Left lung (tissue), 4 donors: ENCODE measurements at regions not wholly inside any gene's neighbourhood (a gene's known extent, or its start where the extent isn't known, plus 50 kb on each side); places are given as distances from the start of the nearest gene placed in this dataset.

Source experiments
- ATAC-seq: fragments of 200-7000 bp; cut with Tn5 transposase; one replicate; pipeline ENCODE4 v1.9.1; 2020; ENCODE audit warnings: moderate library complexity
- DNase-seq, 4 donors: peaks; one replicate each; pipeline ENCODE4 v3.0.0-alpha.2; 2013 to 2020
- H3K27ac ChIP-seq, 2 donors: fragments of 200-600 bp; sonication (generic) in 1 of 2; one replicate each; pipeline versions ENCODE4 v1.5.0 to v1.8.0; 2020 to 2021
- H3K27me3 ChIP-seq, 2 donors: fragments of 200-600 bp; sonication (generic) in 1 of 2; one replicate each; pipeline versions ENCODE4 v1.5.0 to v1.8.0; 2020 to 2021
- H3K36me3 ChIP-seq, 2 donors: fragments of 200-600 bp; sonication (generic) in 1 of 2; one replicate each; pipeline versions ENCODE4 v1.5.0 to v1.8.0; 2020 to 2021
- H3K4me1 ChIP-seq, 2 donors: fragments of 200-600 bp; one replicate each; pipeline ENCODE4 v1.8.0; 2021
- H3K4me3 ChIP-seq, 2 donors: fragments of 200-600 bp; sonication (generic) in 1 of 2; one replicate each; pipeline versions ENCODE4 v1.5.0 to v1.8.0; 2020 to 2021; ENCODE audit warnings: mild to moderate bottlenecking in 1 of 2
- H3K9me3 ChIP-seq, 2 donors: fragments of 200-600 bp; sonication (generic) in 1 of 2; one replicate each; pipeline versions ENCODE4 v1.5.0 to v1.8.0; 2020 to 2021
- intact Hi-C, 2 donors: fragments of 100-400 bp; cut with DNase I; formaldehyde crosslinking; loops; one replicate each; pipeline versions ENCODE4 v1.11.2 to v1.14.2; 2022
- TF ChIP-seq, protein P1 (sequence below), 2 donors: fragments of 200-600 bp; sonication (generic) in 1 of 2; IDR thresholded peaks; one replicate each; pipeline versions ENCODE4 v1.5.0 to v1.8.0; 2021; ENCODE audit warnings: antibody characterized with exemption in 2 of 2
- donor health status: DM: no; HTN: yes; CAD: no.
- donor health status: DM: no; HTN: no; CAD: no.

DNA sequence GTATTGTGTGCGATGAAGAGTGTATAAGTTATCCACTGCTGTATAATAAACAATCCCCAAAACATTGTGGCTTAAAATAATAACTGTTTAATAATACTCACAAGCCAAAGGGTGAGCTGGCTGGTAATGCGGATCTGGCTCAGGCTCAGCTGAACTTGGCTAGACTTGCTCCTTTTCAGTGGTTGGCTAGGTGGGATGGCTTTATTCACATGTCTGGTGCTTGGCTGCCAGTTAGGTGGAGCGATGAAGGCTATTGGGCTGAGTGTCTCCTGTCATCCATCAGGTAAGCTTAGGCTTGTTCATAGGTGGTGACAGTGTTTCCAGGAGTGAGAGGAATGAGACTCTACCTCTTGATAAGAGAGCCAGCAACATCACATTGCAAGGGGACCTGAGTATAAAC is 135.0 kb upstream of the ASCC3 start:
- intact Hi-C loops, result no loop called here
- ATAC-seq (no peak), DNase-seq (no peak)
- Histone ChIP-seq H3K27ac (no peak overlapping the region), H3K27me3 (no peaks in the 10 kb centered on the region), H3K36me3 (no peaks in the 10 kb centered on the region), H3K4me3 (no peak overlapping the region), H3K4me1 (no peaks in the 10 kb centered on the region), H3K9me3 (no peaks in the 10 kb centered on the region)
- TF ChIP-seq, protein P1, sequence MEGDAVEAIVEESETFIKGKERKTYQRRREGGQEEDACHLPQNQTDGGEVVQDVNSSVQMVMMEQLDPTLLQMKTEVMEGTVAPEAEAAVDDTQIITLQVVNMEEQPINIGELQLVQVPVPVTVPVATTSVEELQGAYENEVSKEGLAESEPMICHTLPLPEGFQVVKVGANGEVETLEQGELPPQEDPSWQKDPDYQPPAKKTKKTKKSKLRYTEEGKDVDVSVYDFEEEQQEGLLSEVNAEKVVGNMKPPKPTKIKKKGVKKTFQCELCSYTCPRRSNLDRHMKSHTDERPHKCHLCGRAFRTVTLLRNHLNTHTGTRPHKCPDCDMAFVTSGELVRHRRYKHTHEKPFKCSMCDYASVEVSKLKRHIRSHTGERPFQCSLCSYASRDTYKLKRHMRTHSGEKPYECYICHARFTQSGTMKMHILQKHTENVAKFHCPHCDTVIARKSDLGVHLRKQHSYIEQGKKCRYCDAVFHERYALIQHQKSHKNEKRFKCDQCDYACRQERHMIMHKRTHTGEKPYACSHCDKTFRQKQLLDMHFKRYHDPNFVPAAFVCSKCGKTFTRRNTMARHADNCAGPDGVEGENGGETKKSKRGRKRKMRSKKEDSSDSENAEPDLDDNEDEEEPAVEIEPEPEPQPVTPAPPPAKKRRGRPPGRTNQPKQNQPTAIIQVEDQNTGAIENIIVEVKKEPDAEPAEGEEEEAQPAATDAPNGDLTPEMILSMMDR (IDR thresholded peaks at IDR 0.05), result no peak

DNA sequence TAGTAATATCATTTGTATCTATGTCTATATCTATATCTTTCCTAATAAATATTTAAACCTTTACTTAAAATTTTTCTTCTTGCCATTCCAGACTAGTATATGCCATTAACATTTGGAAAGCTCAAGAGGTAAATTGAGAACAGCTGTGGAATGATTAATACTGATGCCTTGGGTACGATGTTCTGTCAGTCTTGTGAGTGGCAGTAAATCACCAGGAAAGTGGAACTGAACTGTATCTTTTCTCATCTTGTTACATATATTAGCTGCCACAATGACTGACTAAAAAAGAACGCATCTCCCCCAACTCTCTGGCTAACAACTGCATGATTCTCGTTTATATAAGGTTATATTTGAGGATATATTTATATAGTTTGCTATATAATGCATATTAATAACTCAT is 137.0 kb upstream of the ASCC3 start:
- H3K4me3 ChIP-seq, result no peak overlapping the region
- ATAC-seq (no peak), DNase-seq (no peak)
- H3K27ac ChIP-seq, result no peak overlapping the region
- H3K9me3 ChIP-seq, result peaks cover 0 to 4% of the 10 kb centered on the region in 2 donors
- TF ChIP-seq, protein P1 (IDR thresholded peaks at IDR 0.05), result no peak
- no peaks in the 10 kb centered on the region for H3K36me3 ChIP-seq
- H3K27me3 ChIP-seq, result no peaks in the 10 kb centered on the region
- intact Hi-C loops, result no loop called here
- no peaks in the 10 kb centered on the region for H3K4me1 ChIP-seq

- no peaks in the 10 kb centered on the region for H3K27me3 ChIP-seq
- no peak overlapping the region for H3K27ac ChIP-seq
- H3K9me3 ChIP-seq, result peaks cover 0 to 27% of the 10 kb centered on the region in 2 donors
- no peak for ATAC-seq
- no peaks in the 10 kb centered on the region for H3K4me1 ChIP-seq
- TF ChIP-seq, protein P1 (IDR thresholded peaks at IDR 0.05), result no peak
- DNase-seq, result no peak
- no peak overlapping the region for H3K4me3 ChIP-seq
- intact Hi-C loops, result no loop called here
- H3K36me3 ChIP-seq, result no peaks in the 10 kb centered on the region
Observed at GRCh38 chr6:101021504-101021903, 140.4 kb upstream of the ASCC3 start.

GRCh38 chr6:101042966-101043365 is 161.8 kb upstream of the ASCC3 start:
- H3K36me3 ChIP-seq, result no peaks in the 10 kb centered on the region
- no peak overlapping the region for H3K4me3 ChIP-seq
- TF ChIP-seq, protein P1 (IDR thresholded peaks at IDR 0.05), result no peak
- DNase-seq, result no peak
- H3K9me3 ChIP-seq, result peaks cover 0 to 5% of the 10 kb centered on the region in 2 donors
- no peaks in the 10 kb centered on the region for H3K4me1 ChIP-seq
- H3K27ac ChIP-seq, result no peak overlapping the region
- ATAC-seq, result no peak
- intact Hi-C loops, result no loop called here
- H3K27me3 ChIP-seq, result no peaks in the 10 kb centered on the region

DNA sequence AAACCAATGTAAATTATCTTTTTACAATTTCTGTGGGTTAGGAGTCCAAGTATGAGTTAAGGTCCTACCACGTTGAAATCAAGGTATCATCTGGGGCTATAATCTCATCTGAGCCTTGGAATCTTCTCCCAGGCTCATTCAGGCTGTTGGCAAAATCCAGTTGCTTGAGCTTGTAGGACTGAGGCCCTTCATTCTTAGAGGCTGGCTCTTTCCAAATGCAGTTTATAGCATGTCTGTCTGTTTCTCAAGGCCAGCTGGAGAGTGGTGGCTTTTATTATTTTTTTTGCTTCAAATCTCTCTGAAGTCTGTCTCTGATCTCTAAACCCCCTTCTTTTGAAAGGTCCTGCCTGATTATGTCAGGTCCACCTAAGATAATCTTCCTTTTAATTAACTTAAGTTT is 177.2 kb upstream of the ASCC3 start:
- H3K4me3 ChIP-seq, result no peak overlapping the region
- DNase-seq, result no peak
- intact Hi-C loops, result no loop called here
- H3K9me3 ChIP-seq, result peaks cover 0 to 30% of the 10 kb centered on the region in 2 donors
- ATAC-seq, result no peak
- TF ChIP-seq, protein P1 (IDR thresholded peaks at IDR 0.05), result no peak
- H3K36me3 ChIP-seq, result no peaks in the 10 kb centered on the region
- H3K27ac ChIP-seq, result no peak overlapping the region
- H3K27me3 ChIP-seq, result no peaks in the 10 kb centered on the region
- no peaks in the 10 kb centered on the region for H3K4me1 ChIP-seq
